ENCODE measurements at regions not wholly inside any gene's neighbourhood (a gene's known extent, or its start where the extent isn't known, plus 50 kb on each side); places are given as distances from the start of the nearest gene placed in this dataset.

- no peaks in the 10 kb centered on the region for H3K9me3 ChIP-seq (ENCODE audit: control insufficient read depth, insufficient read depth, low read length)
- no peaks in the 10 kb centered on the region for H3K27me3 ChIP-seq (ENCODE audit: control insufficient read depth, low read length)
- no peak overlapping the region for H3K27ac ChIP-seq (ENCODE audit: low read depth, low read length)
- no peaks in the 10 kb centered on the region for H3F3A ChIP-seq (ENCODE audit: control insufficient read depth, insufficient read depth)
- no peak overlapping the region for H3K4me3 ChIP-seq (ENCODE audit: low read length)
- H3K4me1 ChIP-seq (ENCODE audit: control insufficient read depth, low read length), result no peaks in the 10 kb centered on the region
- TF ChIP-seq CTCF (IDR thresholded peaks at IDR 0.05; ENCODE audit: low read depth, low read length, poor library complexity, severe bottlenecking) (no peak), EZH2phosphoT487 (IDR thresholded peaks at IDR 0.05; ENCODE audit: borderline replicate concordance, low read length) (no peak)
- no peaks in the 10 kb centered on the region for H3K9me2 ChIP-seq (replicated peaks; ENCODE audit: control insufficient read depth, low read length)
- no peaks in the 10 kb centered on the region for H3K36me3 ChIP-seq (ENCODE audit: control insufficient read depth, low read length)
- no peaks in the 10 kb centered on the region for H3K79me2 ChIP-seq (ENCODE audit: control insufficient read depth, low read length)
- no peaks in the 10 kb centered on the region for H4K20me1 ChIP-seq (ENCODE audit: control insufficient read depth, insufficient read depth, low read depth, low read length)
- H3K4me2 ChIP-seq (ENCODE audit: low read length), result no peak overlapping the region
Measured at GRCh38 chr18:67139899-67140298, 376.6 kb downstream of the DSEL start.

- H3F3A ChIP-seq (ENCODE audit: control insufficient read depth, insufficient read depth), result no peaks in the 10 kb centered on the region
- H4K20me1 ChIP-seq (ENCODE audit: control insufficient read depth, insufficient read depth, low read depth, low read length), result no peaks in the 10 kb centered on the region
- H3K9me2 ChIP-seq (replicated peaks; ENCODE audit: control insufficient read depth, low read length), result no peaks in the 10 kb centered on the region
- no peak overlapping the region for H3K4me2 ChIP-seq (ENCODE audit: low read length)
- no peaks in the 10 kb centered on the region for H3K79me2 ChIP-seq (ENCODE audit: control insufficient read depth, low read length)
- H3K9me3 ChIP-seq (ENCODE audit: control insufficient read depth, insufficient read depth, low read length), result no peaks in the 10 kb centered on the region
- no peak for TF ChIP-seq CTCF (IDR thresholded peaks at IDR 0.05; ENCODE audit: low read depth, low read length, poor library complexity, severe bottlenecking)
- no peak for TF ChIP-seq EZH2phosphoT487 (IDR thresholded peaks at IDR 0.05; ENCODE audit: borderline replicate concordance, low read length)
- no peaks in the 10 kb centered on the region for H3K36me3 ChIP-seq (ENCODE audit: control insufficient read depth, low read length)
- no peak overlapping the region for H3K27ac ChIP-seq (ENCODE audit: low read depth, low read length)
- H3K4me3 ChIP-seq (ENCODE audit: low read length), result no peak overlapping the region
- no peaks in the 10 kb centered on the region for H3K4me1 ChIP-seq (ENCODE audit: control insufficient read depth, low read length)
- no peaks in the 10 kb centered on the region for H3K27me3 ChIP-seq (ENCODE audit: control insufficient read depth, low read length)
Measured at GRCh38 chr18:67135981-67136380, 380.5 kb downstream of the DSEL start.

GRCh38 chr18:67134911-67135310 is 381.6 kb downstream of the DSEL start:
- H3K27me3 ChIP-seq (ENCODE audit: control insufficient read depth, low read length), result no peaks in the 10 kb centered on the region
- TF ChIP-seq CTCF (IDR thresholded peaks at IDR 0.05; ENCODE audit: low read depth, low read length, poor library complexity, severe bottlenecking), result no peak
- TF ChIP-seq EZH2phosphoT487 (IDR thresholded peaks at IDR 0.05; ENCODE audit: borderline replicate concordance, low read length), result no peak
- no peak overlapping the region for H3K4me2 ChIP-seq (ENCODE audit: low read length)
- no peaks in the 10 kb centered on the region for H4K20me1 ChIP-seq (ENCODE audit: control insufficient read depth, insufficient read depth, low read depth, low read length)
- no peaks in the 10 kb centered on the region for H3F3A ChIP-seq (ENCODE audit: control insufficient read depth, insufficient read depth)
- no peaks in the 10 kb centered on the region for H3K36me3 ChIP-seq (ENCODE audit: control insufficient read depth, low read length)
- H3K9me2 ChIP-seq (replicated peaks; ENCODE audit: control insufficient read depth, low read length), result no peaks in the 10 kb centered on the region
- no peaks in the 10 kb centered on the region for H3K9me3 ChIP-seq (ENCODE audit: control insufficient read depth, insufficient read depth, low read length)
- H3K4me1 ChIP-seq (ENCODE audit: control insufficient read depth, low read length), result no peaks in the 10 kb centered on the region
- no peak overlapping the region for H3K27ac ChIP-seq (ENCODE audit: low read depth, low read length)
- no peak overlapping the region for H3K4me3 ChIP-seq (ENCODE audit: low read length)
- no peaks in the 10 kb centered on the region for H3K79me2 ChIP-seq (ENCODE audit: control insufficient read depth, low read length)

GRCh38 chr18:67133669-67134068 is 382.9 kb downstream of the DSEL start:
- Histone ChIP-seq H3K4me2 (ENCODE audit: low read length) (no peak overlapping the region), H3K4me1 (ENCODE audit: control insufficient read depth, low read length) (no peaks in the 10 kb centered on the region), H3K27me3 (ENCODE audit: control insufficient read depth, low read length) (no peaks in the 10 kb centered on the region), H3F3A (ENCODE audit: control insufficient read depth, insufficient read depth) (no peaks in the 10 kb centered on the region), H4K20me1 (ENCODE audit: control insufficient read depth, insufficient read depth, low read depth, low read length) (no peaks in the 10 kb centered on the region), H3K9me2 (replicated peaks; ENCODE audit: control insufficient read depth, low read length) (no peaks in the 10 kb centered on the region), H3K4me3 (ENCODE audit: low read length) (no peak overlapping the region), H3K9me3 (ENCODE audit: control insufficient read depth, insufficient read depth, low read length) (no peaks in the 10 kb centered on the region), H3K79me2 (ENCODE audit: control insufficient read depth, low read length) (no peaks in the 10 kb centered on the region), H3K27ac (ENCODE audit: low read depth, low read length) (no peak overlapping the region), H3K36me3 (ENCODE audit: control insufficient read depth, low read length) (no peaks in the 10 kb centered on the region)
- no peak for TF ChIP-seq CTCF (IDR thresholded peaks at IDR 0.05; ENCODE audit: low read depth, low read length, poor library complexity, severe bottlenecking)
- no peak for TF ChIP-seq EZH2phosphoT487 (IDR thresholded peaks at IDR 0.05; ENCODE audit: borderline replicate concordance, low read length)
